22Rv1 (cell line): ENCODE measurements at regions not wholly inside any gene's neighbourhood (a gene's known extent, or its start where the extent isn't known, plus 50 kb on each side); places are given as distances from the start of the nearest gene placed in this dataset.
A peak's percentile ranks its signal among the peaks of the same experiment; 100 is the strongest.

Experiments used
- H3K27ac ChIP-seq: fragments of 450-650 bp; 2 replicates; pipeline ENCODE4 v1.5.1; 2017
- ZFX ChIP-seq: fragments of 450-650 bp; IDR thresholded peaks from 2 replicates; pipeline ENCODE4 v1.6.1; 2017; ENCODE audit warnings: antibody characterized with exemption, borderline replicate concordance
- TF ChIP-seq, protein P1 (sequence below): fragments of 450-650 bp; IDR thresholded peaks from 2 replicates; pipeline ENCODE4 v1.5.1; 2017; ENCODE audit warnings: mild to moderate bottlenecking

- no peak for TF ChIP-seq ZFX
- TF ChIP-seq, protein P1, sequence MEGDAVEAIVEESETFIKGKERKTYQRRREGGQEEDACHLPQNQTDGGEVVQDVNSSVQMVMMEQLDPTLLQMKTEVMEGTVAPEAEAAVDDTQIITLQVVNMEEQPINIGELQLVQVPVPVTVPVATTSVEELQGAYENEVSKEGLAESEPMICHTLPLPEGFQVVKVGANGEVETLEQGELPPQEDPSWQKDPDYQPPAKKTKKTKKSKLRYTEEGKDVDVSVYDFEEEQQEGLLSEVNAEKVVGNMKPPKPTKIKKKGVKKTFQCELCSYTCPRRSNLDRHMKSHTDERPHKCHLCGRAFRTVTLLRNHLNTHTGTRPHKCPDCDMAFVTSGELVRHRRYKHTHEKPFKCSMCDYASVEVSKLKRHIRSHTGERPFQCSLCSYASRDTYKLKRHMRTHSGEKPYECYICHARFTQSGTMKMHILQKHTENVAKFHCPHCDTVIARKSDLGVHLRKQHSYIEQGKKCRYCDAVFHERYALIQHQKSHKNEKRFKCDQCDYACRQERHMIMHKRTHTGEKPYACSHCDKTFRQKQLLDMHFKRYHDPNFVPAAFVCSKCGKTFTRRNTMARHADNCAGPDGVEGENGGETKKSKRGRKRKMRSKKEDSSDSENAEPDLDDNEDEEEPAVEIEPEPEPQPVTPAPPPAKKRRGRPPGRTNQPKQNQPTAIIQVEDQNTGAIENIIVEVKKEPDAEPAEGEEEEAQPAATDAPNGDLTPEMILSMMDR, result no peak
- H3K27ac ChIP-seq, result peak overlapping the region; percentile 97
These were observed 60.1 kb upstream of the GSE1 start for GRCh38 chr16:85552980-85553435.

DNA sequence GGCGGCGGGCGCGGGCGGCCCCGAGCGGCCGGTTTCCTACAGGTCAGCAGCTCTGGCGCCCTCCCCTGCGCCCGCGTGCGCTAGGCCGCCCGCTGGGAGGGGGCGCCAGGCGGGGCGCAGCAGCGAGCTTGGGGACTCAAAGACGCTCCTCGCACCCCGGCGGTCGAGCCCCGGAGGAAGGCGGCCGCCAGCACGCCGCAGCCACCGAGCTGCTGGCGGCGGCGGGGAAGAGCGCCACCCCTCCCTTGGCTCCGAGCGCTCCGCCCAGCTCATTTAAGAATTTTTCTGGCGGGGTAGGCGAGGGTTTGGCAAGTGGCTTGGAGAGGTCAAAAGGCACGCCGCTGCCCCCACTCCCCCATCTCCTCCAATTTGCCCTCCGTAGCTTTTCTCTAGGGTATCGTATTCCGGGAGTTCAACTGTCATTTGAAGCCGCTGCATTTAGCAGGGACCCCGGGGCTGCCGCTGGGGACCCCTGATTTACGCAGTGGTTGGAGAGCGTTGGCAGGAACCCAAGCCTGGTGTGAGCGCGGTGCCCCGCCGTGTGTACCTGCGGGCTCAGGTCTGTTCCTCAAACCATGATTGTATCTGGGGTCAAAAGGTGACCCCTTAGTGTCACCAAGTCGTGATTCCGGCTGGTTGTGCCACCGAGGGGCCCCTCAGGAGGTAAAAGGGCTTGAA is 59.5 kb upstream of the GSE1 start:
- TF ChIP-seq, protein P1, result peak; percentile 60
- no peak for TF ChIP-seq ZFX
- peak overlapping the region; percentile 97 for H3K27ac ChIP-seq

- peak overlapping the region; percentile 97 for H3K27ac ChIP-seq
- TF ChIP-seq, protein P1, result no peak
- no peak for TF ChIP-seq ZFX
These were observed 58.8 kb upstream of the GSE1 start for GRCh38 chr16:85554114-85554888.

GRCh38 chr16:85554889-85555718 is 58.0 kb upstream of the GSE1 start:
- no peak for TF ChIP-seq ZFX
- TF ChIP-seq, protein P1, result no peak
- H3K27ac ChIP-seq, result peak overlapping the region; percentile 97

GRCh38 chr16:85555719-85556455 is 57.2 kb upstream of the GSE1 start:
- TF ChIP-seq, protein P1, result no peak
- no peak for TF ChIP-seq ZFX
- H3K27ac ChIP-seq, result peak overlapping the region; percentile 97

DNA sequence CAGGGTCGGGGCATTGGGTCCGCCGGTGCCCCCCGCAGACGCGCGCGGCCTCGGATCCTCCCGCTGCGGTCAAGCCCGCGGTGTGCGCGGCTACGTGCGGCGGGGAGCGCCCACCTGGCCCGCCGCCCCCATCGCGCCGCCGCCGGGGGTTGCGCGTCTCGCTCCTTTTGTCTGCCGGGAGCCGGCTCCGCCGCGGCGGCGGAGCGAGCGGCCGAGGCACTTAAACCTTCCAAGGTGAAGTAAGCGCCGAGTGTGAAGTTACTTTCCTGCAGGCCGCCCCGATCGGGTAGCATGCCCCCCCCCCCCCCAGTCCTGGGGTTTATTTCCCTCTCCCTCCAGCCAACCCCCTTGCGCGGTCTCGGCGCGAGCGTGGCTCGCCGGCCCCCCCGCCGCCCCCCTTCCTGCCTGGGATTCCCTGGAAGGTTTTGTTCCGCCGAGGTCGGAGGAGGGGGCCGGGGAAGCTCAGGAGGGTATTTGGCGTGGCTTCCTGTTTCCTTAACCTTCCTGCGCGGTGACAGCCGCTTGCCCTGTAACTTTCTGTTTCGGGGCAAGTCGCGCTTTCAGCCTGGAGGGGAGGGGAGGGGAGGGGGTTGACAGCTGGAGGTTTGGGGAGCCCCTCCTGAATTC is 56.6 kb upstream of the GSE1 start:
- peak overlapping the region; percentile 97 for H3K27ac ChIP-seq
- TF ChIP-seq ZFX, result no peak
- TF ChIP-seq, protein P1, result no peak
